ENCODE measurements at regions not wholly inside any gene's neighbourhood (a gene's known extent, or its start where the extent isn't known, plus 50 kb on each side); places are given as distances from the start of the nearest gene placed in this dataset.

GRCh38 chr5:155278532-155278931 lies 265.0 kb downstream of the KIF4B start:
- H2AFZ ChIP-seq (ENCODE audit: low read length) = no peak overlapping the region
- H3K14ac ChIP-seq (ENCODE audit: low read length) = no peak overlapping the region
- no peak overlapping the region for H3K4me2 ChIP-seq (ENCODE audit: insufficient read depth, low read length, poor library complexity, severe bottlenecking)
- H3K23ac ChIP-seq (ENCODE audit: low read depth, low read length, poor library complexity) = no peak overlapping the region
- H3K27ac ChIP-seq (replicated peaks; ENCODE audit: low read length) = no peak overlapping the region
- no peaks in the 10 kb centered on the region for H3K27me3 ChIP-seq (ENCODE audit: control insufficient read depth in 3 of 3, insufficient read depth in 3 of 3, low read depth in 1 of 3, low read length in 3 of 3)
- no peaks in the 10 kb centered on the region for H3K9me3 ChIP-seq (replicated peaks in 1 of 2; ENCODE audit: control insufficient read depth in 2 of 2, insufficient read depth in 1 of 2, low read depth in 1 of 2, low read length in 2 of 2)
- no peak overlapping the region for H3K18ac ChIP-seq (ENCODE audit: low read length)
- no peak overlapping the region for H3K9ac ChIP-seq (ENCODE audit: low read depth, low read length, poor library complexity)
- H4K8ac ChIP-seq (ENCODE audit: low read depth, low read length) = no peak overlapping the region
- no peaks in the 10 kb centered on the region for H3K36me3 ChIP-seq (replicated peaks in 1 of 2; ENCODE audit: control insufficient read depth in 2 of 2, insufficient read depth in 2 of 2, low read length in 2 of 2)
- no peak overlapping the region for H4K91ac ChIP-seq (ENCODE audit: low read depth, low read length, poor library complexity)
- no peak overlapping the region for H2AK5ac ChIP-seq (ENCODE audit: low read depth, low read length)
- no peak overlapping the region for H2BK12ac ChIP-seq (ENCODE audit: low read length)
- H2BK5ac ChIP-seq (ENCODE audit: low read length) = no peak overlapping the region
- H2BK120ac ChIP-seq (ENCODE audit: low read depth, low read length) = no peak overlapping the region
- H3K79me1 ChIP-seq (ENCODE audit: low read depth, low read length) = no peaks in the 10 kb centered on the region
- H3K4me1 ChIP-seq (ENCODE audit: control insufficient read depth in 2 of 2, insufficient read depth in 1 of 2, low read depth in 1 of 2, low read length in 2 of 2) = peaks cover 8 to 9% of the 10 kb centered on the region in 2 donors
- H3K4ac ChIP-seq (ENCODE audit: low read length) = no peak overlapping the region
- no peak for DNase-seq (ENCODE audit: low spot score)
- WGBS, 2 donors (ENCODE audit: extremely low coverage in 2 of 2, insufficient read length in 2 of 2, insufficient replicate concordance in 1 of 2) = no CpG with 5 or more reads among the region's 4 CpGs
- H2BK15ac ChIP-seq (ENCODE audit: low read length) = no peak overlapping the region
- H3K4me3 ChIP-seq (ENCODE audit: low read length in 2 of 2) = no peak overlapping the region

- WGBS, 2 donors (ENCODE audit: extremely low coverage in 2 of 2, insufficient read length in 2 of 2, insufficient replicate concordance in 1 of 2) = no CpG with 5 or more reads among the region's 6 CpGs
- no peak overlapping the region for H4K91ac ChIP-seq (ENCODE audit: low read depth, low read length, poor library complexity)
- no peak overlapping the region for H2AFZ ChIP-seq (ENCODE audit: low read length)
- H3K27me3 ChIP-seq (ENCODE audit: control insufficient read depth in 3 of 3, insufficient read depth in 3 of 3, low read depth in 1 of 3, low read length in 3 of 3) = no peaks in the 10 kb centered on the region
- H2BK15ac ChIP-seq (ENCODE audit: low read length) = no peak overlapping the region
- no peak overlapping the region for H3K23ac ChIP-seq (ENCODE audit: low read depth, low read length, poor library complexity)
- H4K8ac ChIP-seq (ENCODE audit: low read depth, low read length) = no peak overlapping the region
- H3K4me3 ChIP-seq (ENCODE audit: low read length in 2 of 2) = no peak overlapping the region
- no peak overlapping the region for H3K4me2 ChIP-seq (ENCODE audit: insufficient read depth, low read length, poor library complexity, severe bottlenecking)
- DNase-seq (ENCODE audit: low spot score) = no peak
- no peak overlapping the region for H3K27ac ChIP-seq (replicated peaks; ENCODE audit: low read length)
- no peak overlapping the region for H3K18ac ChIP-seq (ENCODE audit: low read length)
- H3K9ac ChIP-seq (ENCODE audit: low read depth, low read length, poor library complexity) = no peak overlapping the region
- H3K79me1 ChIP-seq (ENCODE audit: low read depth, low read length) = no peaks in the 10 kb centered on the region
- no peak overlapping the region for H2BK12ac ChIP-seq (ENCODE audit: low read length)
- no peaks in the 10 kb centered on the region for H3K36me3 ChIP-seq (replicated peaks in 1 of 2; ENCODE audit: control insufficient read depth in 2 of 2, insufficient read depth in 2 of 2, low read length in 2 of 2)
- H2BK5ac ChIP-seq (ENCODE audit: low read length) = no peak overlapping the region
- H3K4ac ChIP-seq (ENCODE audit: low read length) = no peak overlapping the region
- H2AK5ac ChIP-seq (ENCODE audit: low read depth, low read length) = no peak overlapping the region
- no peaks in the 10 kb centered on the region for H3K9me3 ChIP-seq (replicated peaks in 1 of 2; ENCODE audit: control insufficient read depth in 2 of 2, insufficient read depth in 1 of 2, low read depth in 1 of 2, low read length in 2 of 2)
- H3K4me1 ChIP-seq (ENCODE audit: control insufficient read depth in 2 of 2, insufficient read depth in 1 of 2, low read depth in 1 of 2, low read length in 2 of 2) = peaks cover 6 to 9% of the 10 kb centered on the region in 2 donors
- no peak overlapping the region for H2BK120ac ChIP-seq (ENCODE audit: low read depth, low read length)
- H3K14ac ChIP-seq (ENCODE audit: low read length) = no peak overlapping the region
Observed at GRCh38 chr5:155282503-155283107, 269.1 kb downstream of the KIF4B start.

- no peak for DNase-seq (ENCODE audit: low spot score)
- Histone ChIP-seq H3K79me1 (ENCODE audit: low read depth, low read length) (no peaks in the 10 kb centered on the region), H3K9me3 (replicated peaks in 1 of 2; ENCODE audit: control insufficient read depth in 2 of 2, insufficient read depth in 1 of 2, low read depth in 1 of 2, low read length in 2 of 2) (no peaks in the 10 kb centered on the region), H3K4me3 (ENCODE audit: low read length in 2 of 2) (no peak overlapping the region), H3K36me3 (replicated peaks in 1 of 2; ENCODE audit: control insufficient read depth in 2 of 2, insufficient read depth in 2 of 2, low read length in 2 of 2) (no peaks in the 10 kb centered on the region), H2BK5ac (ENCODE audit: low read length) (no peak overlapping the region), H2AK5ac (ENCODE audit: low read depth, low read length) (no peak overlapping the region), H4K91ac (ENCODE audit: low read depth, low read length, poor library complexity) (no peak overlapping the region), H2BK120ac (ENCODE audit: low read depth, low read length) (no peak overlapping the region), H2BK15ac (ENCODE audit: low read length) (no peak overlapping the region), H2AFZ (ENCODE audit: low read length) (no peak overlapping the region), H3K27ac (replicated peaks; ENCODE audit: low read length) (no peak overlapping the region), H4K8ac (ENCODE audit: low read depth, low read length) (no peak overlapping the region), H3K23ac (ENCODE audit: low read depth, low read length, poor library complexity) (no peak overlapping the region), H3K18ac (ENCODE audit: low read length) (no peak overlapping the region), H3K27me3 (ENCODE audit: control insufficient read depth in 3 of 3, insufficient read depth in 3 of 3, low read depth in 1 of 3, low read length in 3 of 3) (no peaks in the 10 kb centered on the region), H3K9ac (ENCODE audit: low read depth, low read length, poor library complexity) (no peak overlapping the region), H3K4ac (ENCODE audit: low read length) (no peak overlapping the region), H2BK12ac (ENCODE audit: low read length) (no peak overlapping the region), H3K14ac (ENCODE audit: low read length) (no peak overlapping the region), H3K4me1 (ENCODE audit: control insufficient read depth in 2 of 2, insufficient read depth in 1 of 2, low read depth in 1 of 2, low read length in 2 of 2) (peaks cover 6 to 9% of the 10 kb centered on the region in 2 donors), H3K4me2 (ENCODE audit: insufficient read depth, low read length, poor library complexity, severe bottlenecking) (no peak overlapping the region)
- no CpG with 5 or more reads among the region's 1 CpG for WGBS, 2 donors (ENCODE audit: extremely low coverage in 2 of 2, insufficient read length in 2 of 2, insufficient replicate concordance in 1 of 2)
Observed at GRCh38 chr5:155285706-155286105, 272.2 kb downstream of the KIF4B start.

GRCh38 chr5:155290937-155291336 lies 277.4 kb downstream of the KIF4B start:
- Histone ChIP-seq H2BK15ac (ENCODE audit: low read length) (no peak overlapping the region), H3K9me3 (replicated peaks in 1 of 2; ENCODE audit: control insufficient read depth in 2 of 2, insufficient read depth in 1 of 2, low read depth in 1 of 2, low read length in 2 of 2) (no peaks in the 10 kb centered on the region), H3K18ac (ENCODE audit: low read length) (no peak overlapping the region), H3K23ac (ENCODE audit: low read depth, low read length, poor library complexity) (no peak overlapping the region), H4K91ac (ENCODE audit: low read depth, low read length, poor library complexity) (no peak overlapping the region), H3K27me3 (ENCODE audit: control insufficient read depth in 3 of 3, insufficient read depth in 3 of 3, low read depth in 1 of 3, low read length in 3 of 3) (no peaks in the 10 kb centered on the region), H4K8ac (ENCODE audit: low read depth, low read length) (no peak overlapping the region), H2AK5ac (ENCODE audit: low read depth, low read length) (no peak overlapping the region), H3K4me3 (ENCODE audit: low read length in 2 of 2) (no peak overlapping the region), H2AFZ (ENCODE audit: low read length) (no peak overlapping the region), H3K4me1 (ENCODE audit: control insufficient read depth in 2 of 2, insufficient read depth in 1 of 2, low read depth in 1 of 2, low read length in 2 of 2) (no peaks in the 10 kb centered on the region), H2BK5ac (ENCODE audit: low read length) (no peak overlapping the region), H3K14ac (ENCODE audit: low read length) (no peak overlapping the region), H3K79me1 (ENCODE audit: low read depth, low read length) (no peaks in the 10 kb centered on the region), H2BK120ac (ENCODE audit: low read depth, low read length) (no peak overlapping the region), H3K4ac (ENCODE audit: low read length) (no peak overlapping the region), H3K9ac (ENCODE audit: low read depth, low read length, poor library complexity) (no peak overlapping the region), H3K36me3 (replicated peaks in 1 of 2; ENCODE audit: control insufficient read depth in 2 of 2, insufficient read depth in 2 of 2, low read length in 2 of 2) (no peaks in the 10 kb centered on the region), H3K27ac (replicated peaks; ENCODE audit: low read length) (no peak overlapping the region), H2BK12ac (ENCODE audit: low read length) (no peak overlapping the region), H3K4me2 (ENCODE audit: insufficient read depth, low read length, poor library complexity, severe bottlenecking) (no peak overlapping the region)
- no CpG with 5 or more reads among the region's 1 CpG for WGBS, 2 donors (ENCODE audit: extremely low coverage in 2 of 2, insufficient read length in 2 of 2, insufficient replicate concordance in 1 of 2)
- no peak for DNase-seq (ENCODE audit: low spot score)
